Lung (tissue), 11 donors: ENCODE measurements at regions not wholly inside any gene's neighbourhood (a gene's known extent, or its start where the extent isn't known, plus 50 kb on each side); places are given as distances from the start of the nearest gene placed in this dataset.

Experiments used
- ATAC-seq: fragments of 200-7000 bp; cut with Tn5 transposase; one replicate; pipeline ENCODE4 v1.9.1; 2020; ENCODE audit warnings: moderate number of reproducible peaks; ENCODE audit not compliant: insufficient read depth, low FRiP score
- DNase-seq, 3 donors: peaks; one replicate each; pipeline ENCODE4 v3.0.0-alpha.2; 2013 to 2017
- H3K27ac ChIP-seq, 2 donors: one replicate each; pipeline ENCODE4 v1.5.1; 2013; ENCODE audit warnings: mild to moderate bottlenecking in 2 of 2, moderate library complexity in 2 of 2, control low read depth in 1 of 2, inconsistent platforms in 1 of 2, low read depth in 1 of 2, low read length in 1 of 2
- H3K27me3 ChIP-seq, 3 donors: one replicate each; pipeline ENCODE4 v1.5.1; 2013; ENCODE audit warnings: low read length in 2 of 3; ENCODE audit not compliant: control insufficient read depth in 3 of 3, insufficient read depth in 3 of 3
- H3K36me3 ChIP-seq, 4 donors: one replicate each; pipeline ENCODE4 v1.5.1; 2013; ENCODE audit warnings: low read length in 4 of 4, mild to moderate bottlenecking in 1 of 4, moderate library complexity in 1 of 4; ENCODE audit not compliant: control insufficient read depth in 4 of 4, insufficient read depth in 4 of 4
- H3K4me1 ChIP-seq, 5 donors: one replicate each; pipeline ENCODE4 v1.5.1; 2013; ENCODE audit warnings: low read length in 5 of 5, mild to moderate bottlenecking in 2 of 5, moderate library complexity in 1 of 5; ENCODE audit not compliant: control insufficient read depth in 5 of 5, insufficient read depth in 5 of 5
- H3K4me3 ChIP-seq: one replicate; pipeline ENCODE4 v1.5.1; 2013; ENCODE audit warnings: mild to moderate bottlenecking, control low read depth, moderate library complexity
- H3K9ac ChIP-seq, 2 donors: one replicate each; pipeline ENCODE4 v1.5.1; 2013; ENCODE audit warnings: low read length in 2 of 2, control low read depth in 1 of 2; ENCODE audit not compliant: insufficient read depth in 1 of 2
- H3K9me3 ChIP-seq, 4 donors: one replicate each; pipeline ENCODE4 v1.5.1; 2013; ENCODE audit warnings: low read length in 3 of 4, mild to moderate bottlenecking in 1 of 4, moderate library complexity in 1 of 4; ENCODE audit not compliant: control insufficient read depth in 4 of 4, insufficient read depth in 3 of 4
- WGBS, 2 donors: extraction: QIAGEN DNeasy Blood & Tissue Kit; methylation state at CpG; one replicate each; pipeline ENCODE4 v1.1.7; 2013; 5-methylcytosine and 5-hydroxymethylcytosine counted together
- TF ChIP-seq, protein P1 (sequence below): IDR thresholded peaks from 2 replicates; pipeline ENCODE4 v1.5.1; 2012; ENCODE audit warnings: mild to moderate bottlenecking; ENCODE audit errors: control extremely low read depth, extremely low read depth
- donor health status: control.
- donor health status: control.
- donor health status: Bipolar disorder and iron deficiency.
- donor health status: healthy.
- donor health status: DM: yes; HTN: yes; CAD: no.

DNA sequence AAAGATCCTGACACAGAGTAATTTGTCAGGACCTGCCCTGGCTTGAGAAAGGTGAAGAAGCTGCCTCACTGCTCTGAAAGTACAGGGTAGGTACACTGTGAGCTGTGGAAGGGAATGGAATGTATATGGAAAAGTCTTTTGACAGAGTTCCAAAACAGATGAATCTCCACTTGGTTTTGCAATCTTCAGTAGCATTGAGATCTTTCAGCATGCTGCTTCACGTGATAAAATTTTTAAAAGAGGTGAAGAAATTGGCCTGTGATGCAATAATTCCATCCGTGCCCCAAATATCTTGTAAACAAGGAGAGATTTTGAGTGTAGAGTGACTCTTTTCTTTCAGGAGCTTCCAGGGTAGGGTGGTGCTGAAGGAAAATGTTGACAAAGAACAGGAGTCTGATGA, 123.1 kb downstream of the OSR1 start:
- TF ChIP-seq, protein P1, sequence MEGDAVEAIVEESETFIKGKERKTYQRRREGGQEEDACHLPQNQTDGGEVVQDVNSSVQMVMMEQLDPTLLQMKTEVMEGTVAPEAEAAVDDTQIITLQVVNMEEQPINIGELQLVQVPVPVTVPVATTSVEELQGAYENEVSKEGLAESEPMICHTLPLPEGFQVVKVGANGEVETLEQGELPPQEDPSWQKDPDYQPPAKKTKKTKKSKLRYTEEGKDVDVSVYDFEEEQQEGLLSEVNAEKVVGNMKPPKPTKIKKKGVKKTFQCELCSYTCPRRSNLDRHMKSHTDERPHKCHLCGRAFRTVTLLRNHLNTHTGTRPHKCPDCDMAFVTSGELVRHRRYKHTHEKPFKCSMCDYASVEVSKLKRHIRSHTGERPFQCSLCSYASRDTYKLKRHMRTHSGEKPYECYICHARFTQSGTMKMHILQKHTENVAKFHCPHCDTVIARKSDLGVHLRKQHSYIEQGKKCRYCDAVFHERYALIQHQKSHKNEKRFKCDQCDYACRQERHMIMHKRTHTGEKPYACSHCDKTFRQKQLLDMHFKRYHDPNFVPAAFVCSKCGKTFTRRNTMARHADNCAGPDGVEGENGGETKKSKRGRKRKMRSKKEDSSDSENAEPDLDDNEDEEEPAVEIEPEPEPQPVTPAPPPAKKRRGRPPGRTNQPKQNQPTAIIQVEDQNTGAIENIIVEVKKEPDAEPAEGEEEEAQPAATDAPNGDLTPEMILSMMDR: no peak
- H3K9ac ChIP-seq: no peak overlapping the region
- ATAC-seq: no peak

DNA sequence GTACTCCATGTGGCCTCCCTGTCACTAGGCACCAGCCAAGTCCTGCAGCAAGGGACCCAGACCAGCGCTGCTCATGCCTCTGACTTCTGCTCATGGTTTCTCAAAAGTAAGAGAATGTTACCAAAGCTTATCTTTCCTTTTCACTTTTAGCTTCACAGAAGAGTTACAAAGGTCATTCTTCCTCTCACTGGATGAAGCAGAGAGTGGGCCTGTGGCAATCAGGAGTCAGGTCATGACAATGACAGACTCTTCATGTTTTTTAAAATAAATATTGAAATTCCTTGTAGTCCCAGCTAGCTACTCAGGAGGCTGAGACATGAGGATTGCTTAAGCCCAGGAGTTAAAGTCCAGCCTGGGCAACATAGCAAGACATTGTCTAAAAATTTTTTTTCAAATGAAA, 126.1 kb downstream of the OSR1 start:
- H3K4me3 ChIP-seq: no peak overlapping the region
- no peak overlapping the region for H3K27ac ChIP-seq

More for the DNA sequence above, 123.1 kb downstream of the OSR1 start:
- Histone ChIP-seq H3K27ac (no peak overlapping the region), H3K9me3 (peaks cover 0 to 1% (median 0%) of the 10 kb centered on the region in 4 donors), H3K4me1 (peaks cover 0 to 11% (median 0%) of the 10 kb centered on the region in 5 donors), H3K27me3 (no peaks in the 10 kb centered on the region), H3K36me3 (peaks cover 0 to 2% (median 0%) of the 10 kb centered on the region in 4 donors), H3K4me3 (no peak overlapping the region)
- 25 to 31% methylated on average over 2 of the region's 2 CpGs for WGBS, 2 donors
- peak; percentile 21 to 89 (median 79) for DNase-seq

DNA sequence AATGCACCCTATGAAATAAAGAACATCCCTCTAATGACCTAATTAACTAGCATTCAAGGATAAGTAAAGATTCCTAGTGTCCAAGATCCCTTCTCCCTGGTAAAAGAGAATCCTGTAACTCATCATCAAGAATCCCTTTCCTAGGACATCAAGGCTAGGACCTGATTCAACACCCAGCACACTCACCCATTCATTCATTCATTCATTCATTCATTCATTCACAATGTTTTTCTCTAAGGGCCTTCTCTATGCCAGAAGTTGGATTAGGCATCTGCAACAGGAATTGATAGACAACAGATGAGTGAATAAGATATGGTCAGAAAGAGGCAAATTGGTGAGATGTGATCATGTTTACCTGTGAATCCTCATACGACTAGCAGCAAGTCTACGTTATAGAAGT, 126.8 kb downstream of the OSR1 start:
- no peaks in the 10 kb centered on the region for H3K27me3 ChIP-seq
- peaks cover 0 to 2% (median 0%) of the 10 kb centered on the region in 4 donors for H3K9me3 ChIP-seq
- no peak for ATAC-seq
- H3K9ac ChIP-seq: no peak overlapping the region
- no peak for DNase-seq
- no peak overlapping the region for H3K27ac ChIP-seq
- TF ChIP-seq, protein P1: no peak
- 92 to 97% methylated on average over 2 of the region's 2 CpGs for WGBS, 2 donors
- H3K4me3 ChIP-seq: no peak overlapping the region
- H3K4me1 ChIP-seq: peaks cover 0 to 27% (median 0%) of the 10 kb centered on the region in 5 donors
- no peaks in the 10 kb centered on the region for H3K36me3 ChIP-seq

More for the DNA sequence above, 126.1 kb downstream of the OSR1 start:
- Histone ChIP-seq H3K9me3 (peaks cover 0 to 2% (median 0%) of the 10 kb centered on the region in 4 donors), H3K36me3 (peaks cover 0 to 2% (median 0%) of the 10 kb centered on the region in 4 donors), H3K4me1 (peaks cover 0 to 21% (median 0%) of the 10 kb centered on the region in 5 donors), H3K9ac (no peak overlapping the region), H3K27me3 (no peaks in the 10 kb centered on the region)
- TF ChIP-seq, protein P1: no peak
- WGBS, 2 donors: 86 to 91% methylated on average over 1 of the region's 1 CpG
- DNase-seq (no peak), ATAC-seq (no peak)

DNA sequence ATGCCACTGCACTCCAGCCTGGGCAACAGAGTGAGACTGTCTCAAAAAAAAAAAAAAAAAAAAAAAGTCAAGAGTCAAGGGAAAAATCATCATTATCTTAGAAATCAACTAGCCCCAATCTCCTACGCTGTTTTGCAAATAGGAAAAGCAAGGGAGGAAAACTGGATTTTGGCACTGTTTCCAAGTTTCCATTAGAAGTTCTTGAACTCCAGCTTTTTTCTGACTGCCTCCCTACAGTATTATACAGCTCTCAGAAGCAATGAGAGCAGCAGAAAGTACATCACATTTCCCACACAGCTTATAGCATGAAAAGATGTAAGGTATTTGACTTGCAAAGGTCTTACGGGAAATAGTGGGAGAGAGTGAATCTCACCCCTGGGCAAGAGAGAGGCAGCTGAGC, 127.8 kb downstream of the OSR1 start:
- DNase-seq (peak in 1 of 3 donors; percentile 65), ATAC-seq (no peak)
- TF ChIP-seq, protein P1: no peak

More for the DNA sequence above, 127.8 kb downstream of the OSR1 start:
- 49 to 98% methylated on average over 2 of the region's 2 CpGs for WGBS, 2 donors
- H3K9me3 ChIP-seq: peaks cover 0 to 2% (median 0%) of the 10 kb centered on the region in 4 donors
- no peaks in the 10 kb centered on the region for H3K36me3 ChIP-seq
- H3K4me1 ChIP-seq: peaks cover 0 to 23% (median 0%) of the 10 kb centered on the region in 5 donors
- H3K4me3 ChIP-seq: no peak overlapping the region
- H3K9ac ChIP-seq: no peak overlapping the region
- H3K27ac ChIP-seq: no peak overlapping the region
- no peaks in the 10 kb centered on the region for H3K27me3 ChIP-seq
